SHP77 treated with DMSO at 0.1 percent for 48 hours (cell line): ENCODE measurements at regions not wholly inside any gene's neighbourhood (a gene's known extent, or its start where the extent isn't known, plus 50 kb on each side); places are given as distances from the start of the nearest gene placed in this dataset.

ENCODE experiments used
- DNase-seq: peaks from one replicate; lab custom pipeline; 2025; lab: John Stamatoyannopoulos, UW

DNA sequence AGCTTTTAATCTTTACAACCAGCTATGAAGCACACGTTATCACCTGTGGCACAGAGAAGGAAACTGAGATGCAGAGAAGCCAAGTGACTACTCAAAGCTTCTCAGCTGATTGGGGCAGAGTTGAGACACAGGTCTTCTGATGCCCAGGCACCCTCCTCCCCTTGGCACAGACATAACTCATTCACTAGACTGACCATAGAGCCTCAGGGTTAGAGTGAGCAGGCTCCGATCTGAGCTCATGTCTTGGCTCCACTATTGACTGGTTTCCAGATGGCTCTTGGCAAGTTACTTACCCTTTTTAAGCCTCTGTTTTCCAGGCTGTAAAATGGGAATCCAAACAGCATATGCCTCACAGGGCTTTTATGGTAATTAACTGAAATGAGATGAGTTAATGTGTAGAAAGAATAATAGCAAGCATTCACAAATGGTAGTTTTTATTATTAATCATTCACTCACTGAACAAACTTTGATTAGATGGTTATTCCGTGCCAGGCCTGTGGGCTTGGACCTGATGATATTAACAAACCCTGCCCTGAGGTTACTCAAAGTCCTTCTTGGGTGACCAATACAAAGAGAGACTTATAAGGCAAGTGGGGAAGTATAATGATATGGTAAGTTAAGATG lies 184.3 kb downstream of the ANXA2 start:
- no peak for DNase-seq

DNA sequence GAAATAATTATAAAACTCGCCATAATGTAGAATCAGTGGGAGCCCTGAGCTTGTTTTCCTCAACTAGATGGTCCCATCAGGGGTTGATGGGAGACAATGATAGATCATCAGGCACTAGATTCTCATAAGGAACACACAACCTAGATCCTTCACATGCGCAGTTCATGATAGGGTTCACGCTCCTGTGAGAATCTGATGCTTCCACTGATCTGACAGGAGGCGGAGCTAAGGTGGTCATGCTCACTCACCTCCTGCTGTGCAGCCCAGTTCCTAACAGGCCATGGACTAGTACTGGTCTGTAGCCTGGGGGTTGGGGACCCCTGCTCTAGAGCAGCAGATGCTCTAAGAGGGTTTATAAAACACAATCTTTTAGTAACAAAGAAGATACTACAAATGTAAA lies 183.6 kb downstream of the ANXA2 start:
- DNase-seq = no peak

DNA sequence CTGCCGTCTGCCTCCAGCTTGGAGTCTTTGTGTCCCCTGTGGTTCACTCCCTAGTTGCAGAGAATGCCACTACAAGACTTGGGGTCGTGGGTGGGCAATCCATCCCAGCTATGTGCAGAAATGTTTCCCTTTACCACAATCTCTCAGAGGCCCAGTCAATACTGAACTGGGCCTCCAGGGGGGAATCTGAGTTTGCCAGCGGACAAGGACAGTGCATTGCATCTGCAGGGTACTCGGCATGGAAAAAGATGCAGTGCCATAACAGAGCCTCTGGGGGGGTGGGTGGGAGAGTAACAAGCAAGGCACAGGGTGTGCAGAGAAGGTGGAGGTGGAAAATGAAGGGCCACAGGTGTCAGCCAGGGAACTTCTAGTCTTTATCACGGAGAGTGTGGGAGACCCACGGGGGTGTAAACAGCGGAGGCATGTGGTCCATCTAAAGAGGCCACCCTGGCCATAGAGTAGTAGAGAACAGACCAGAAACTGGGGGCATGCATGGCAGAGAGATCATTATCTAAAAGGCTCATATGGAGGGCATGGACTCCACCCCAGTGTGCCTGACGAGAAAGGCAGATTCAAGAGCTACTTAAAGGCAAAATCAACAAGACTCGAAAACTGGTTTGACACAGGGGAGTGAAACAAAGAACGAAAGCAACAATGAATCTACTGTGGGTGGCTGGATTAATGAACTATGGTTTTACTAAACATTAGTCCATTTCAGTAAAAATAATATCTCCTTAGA lies 182.4 kb downstream of the ANXA2 start:
- no peak for DNase-seq

DNA sequence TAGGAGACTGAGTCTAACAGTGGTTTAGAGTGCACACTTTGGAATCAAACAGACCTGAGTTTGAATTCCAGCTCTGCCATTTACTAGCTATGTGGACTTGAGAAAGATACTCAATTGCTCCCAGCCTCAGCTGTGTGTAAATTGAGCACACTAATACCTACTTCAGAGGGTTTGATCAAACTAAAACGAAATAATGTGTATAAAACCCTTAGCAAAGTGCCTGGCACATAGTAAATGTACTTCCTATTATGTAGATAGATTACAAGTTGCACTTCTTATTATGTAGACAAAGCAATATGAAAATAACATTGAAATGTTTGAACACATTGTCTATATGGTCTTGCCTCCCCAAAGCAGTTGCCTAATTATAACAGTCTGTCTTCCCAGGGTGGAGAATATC lies 180.6 kb downstream of the ANXA2 start:
- no peak for DNase-seq

DNA sequence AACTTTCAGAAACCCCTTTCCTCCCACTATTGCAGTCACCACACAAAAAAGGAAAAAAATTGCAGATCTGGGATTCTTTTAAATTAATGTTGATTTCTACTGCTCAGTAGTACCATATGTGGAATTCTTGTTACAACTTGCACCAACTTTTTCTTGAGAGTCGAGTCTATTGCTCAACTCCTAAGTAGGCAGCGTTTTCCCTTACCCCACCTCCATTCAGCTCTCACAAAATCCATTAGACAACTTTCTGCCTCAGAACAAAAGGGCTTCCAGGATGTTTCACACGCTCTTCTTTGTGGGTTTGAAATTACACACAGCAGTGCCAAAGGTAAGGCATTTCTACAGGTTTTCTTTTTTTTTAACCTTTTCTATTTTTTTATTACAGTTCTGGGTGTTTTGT lies 179.5 kb downstream of the ANXA2 start:
- DNase-seq = no peak

GRCh38 chr15:60219866-60220265 lies 177.9 kb downstream of the ANXA2 start:
- DNase-seq = no peak

DNA sequence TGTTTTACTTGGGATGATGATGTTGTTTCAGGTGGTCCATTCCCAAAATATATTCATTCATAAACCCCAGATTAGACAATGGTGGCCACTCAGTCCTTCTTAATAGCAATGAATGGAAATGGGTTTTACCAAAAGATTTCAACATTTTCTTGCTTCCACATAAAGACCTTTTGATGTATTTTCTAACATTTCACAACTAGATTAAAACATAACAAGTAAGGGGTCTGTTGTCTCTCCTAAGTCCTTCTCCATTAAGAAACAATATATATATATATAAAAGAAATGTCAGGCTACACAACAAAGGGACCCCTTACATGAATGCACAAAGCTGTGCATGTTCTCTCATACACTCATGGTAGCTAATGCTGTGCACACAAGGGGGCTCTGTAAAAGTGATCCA lies 176.4 kb downstream of the ANXA2 start:
- DNase-seq = no peak

DNA sequence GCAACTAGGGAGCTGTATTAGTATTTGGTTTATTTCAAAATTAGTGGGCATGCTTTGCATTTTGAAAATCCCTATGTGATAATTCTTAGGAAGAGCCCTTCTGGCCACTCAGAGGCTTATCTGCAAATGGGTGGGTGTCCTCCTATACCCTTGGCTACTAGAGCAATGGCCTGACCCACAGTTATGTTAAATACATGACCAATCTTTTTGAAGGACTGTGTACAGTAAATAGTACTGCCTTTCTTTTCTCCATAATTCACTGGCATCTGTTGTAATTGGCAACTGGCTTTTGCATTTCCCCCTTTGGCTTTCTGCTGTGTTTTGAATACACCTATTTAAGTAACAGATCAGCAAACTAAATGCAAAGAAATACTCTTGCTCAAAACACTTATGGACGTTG lies 175.4 kb downstream of the ANXA2 start:
- no peak for DNase-seq

GRCh38 chr15:60223176-60223575 lies 174.6 kb downstream of the ANXA2 start:
- DNase-seq = no peak

DNA sequence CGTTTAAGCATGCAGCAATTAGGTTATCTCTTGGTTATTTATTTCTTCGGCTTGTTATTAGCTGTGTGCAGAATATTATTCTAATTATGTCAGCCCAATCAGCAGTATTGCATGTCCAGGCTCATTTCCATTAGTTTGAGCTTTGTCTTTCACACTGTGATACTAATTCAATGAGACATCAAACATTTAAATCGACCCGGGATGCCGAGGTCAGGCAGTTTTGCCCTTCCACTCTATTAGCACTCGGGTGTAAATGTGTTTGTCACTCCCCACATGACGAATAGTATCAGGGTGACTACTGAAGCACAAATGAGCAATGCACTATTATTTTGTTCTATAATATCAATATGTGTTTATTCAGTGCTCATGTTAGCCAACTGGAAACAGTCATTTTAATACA lies 170.9 kb downstream of the ANXA2 start:
- DNase-seq = no peak

DNA sequence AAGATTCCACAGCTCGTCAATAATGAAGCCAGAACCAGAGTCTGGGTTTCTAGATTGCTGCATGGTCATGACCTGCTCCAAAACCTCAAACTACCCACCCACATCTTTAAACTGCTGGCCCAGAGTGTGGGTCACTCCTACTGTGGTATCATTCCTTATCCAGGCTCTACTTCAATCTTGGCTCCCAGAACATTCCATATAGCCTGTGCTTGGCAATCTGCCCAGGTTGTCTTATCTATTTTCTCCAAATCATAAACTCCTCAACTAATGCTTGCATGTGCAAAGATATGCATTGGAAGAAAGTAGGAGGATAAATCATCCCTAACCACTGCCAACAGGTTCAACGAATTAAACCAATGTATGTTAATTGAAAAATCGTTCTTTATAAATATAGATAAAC lies 169.7 kb downstream of the ANXA2 start:
- no peak for DNase-seq

DNA sequence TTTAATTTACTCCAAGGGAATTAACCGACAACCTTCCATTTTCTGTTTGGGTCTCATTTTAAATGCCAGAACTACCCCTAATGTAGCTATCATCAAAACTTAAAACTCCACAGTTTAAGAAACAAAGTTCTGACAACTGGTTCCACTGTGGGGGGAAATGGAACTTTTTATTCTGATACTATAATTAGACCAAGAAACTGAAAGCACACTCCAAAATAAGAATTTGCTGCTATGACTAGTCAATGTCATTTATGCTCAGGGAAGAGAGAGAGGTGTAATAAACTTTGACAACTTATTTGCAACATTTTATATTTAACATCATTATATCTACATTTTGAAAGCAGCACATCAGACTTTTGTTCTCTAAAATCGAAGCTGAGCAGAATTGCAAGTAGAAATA lies 169.2 kb downstream of the ANXA2 start:
- DNase-seq = no peak

- no peak for DNase-seq
Observed at GRCh38 chr15:60235951-60236710, 161.7 kb downstream of the ANXA2 start.

- no peak for DNase-seq
Observed at GRCh38 chr15:60237446-60237845, 160.3 kb downstream of the ANXA2 start.

DNA sequence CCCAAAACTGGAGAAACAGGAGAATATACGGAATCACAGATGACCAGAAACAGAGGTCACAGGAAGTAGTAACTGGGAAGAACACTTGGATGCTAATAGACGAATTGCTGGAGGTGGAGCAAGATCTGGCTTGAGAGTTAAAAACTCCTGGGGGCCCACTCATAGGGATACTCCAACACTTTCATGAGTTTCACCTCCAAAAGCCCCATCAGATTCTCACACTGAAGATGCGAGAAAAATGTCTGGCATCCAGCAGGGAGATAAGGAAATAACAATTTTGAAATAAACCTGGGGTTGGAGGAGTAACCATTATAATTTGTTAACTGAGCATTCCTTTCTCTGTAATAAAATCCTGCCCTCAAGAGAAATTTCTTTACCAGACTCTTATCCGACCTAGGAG lies 154.0 kb downstream of the ANXA2 start:
- no peak for DNase-seq

DNA sequence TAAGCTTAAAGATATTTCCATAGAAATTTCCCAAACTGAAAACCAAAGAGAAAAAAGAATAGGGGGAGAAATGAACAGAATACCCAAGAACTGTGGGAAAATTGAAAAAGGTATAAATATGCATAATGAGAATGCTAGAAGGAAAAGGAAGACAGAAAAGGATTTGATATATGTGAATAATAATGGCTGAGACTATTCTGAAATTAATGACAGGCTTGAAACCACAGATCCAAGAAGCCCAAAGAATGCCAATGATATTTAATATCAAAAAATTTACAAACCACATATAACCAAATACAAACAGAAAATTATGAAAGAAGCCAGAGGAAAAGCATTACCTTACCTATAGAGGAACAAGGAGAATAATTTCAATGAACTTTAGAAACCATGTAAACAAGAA lies 153.0 kb downstream of the ANXA2 start:
- no peak for DNase-seq

DNA sequence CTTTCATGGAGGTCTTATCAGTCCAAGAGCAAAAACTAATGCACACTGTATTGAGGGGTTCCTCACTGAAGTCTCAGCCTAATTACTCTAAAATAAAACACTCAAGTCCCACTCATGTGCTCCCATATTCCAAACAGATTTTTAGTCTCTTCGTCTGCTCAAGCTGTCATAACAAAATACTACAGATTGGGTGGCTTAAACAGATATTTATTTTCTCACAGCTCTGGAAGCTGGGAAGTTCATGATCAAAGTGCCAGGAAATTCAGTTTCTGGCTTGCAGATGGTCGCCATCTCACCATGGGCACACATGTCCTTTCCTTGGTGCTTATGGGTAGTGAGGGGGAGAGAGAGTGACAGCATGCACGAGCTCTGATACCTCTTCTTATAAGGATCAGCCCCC lies 147.5 kb downstream of the ANXA2 start:
- DNase-seq = no peak

DNA sequence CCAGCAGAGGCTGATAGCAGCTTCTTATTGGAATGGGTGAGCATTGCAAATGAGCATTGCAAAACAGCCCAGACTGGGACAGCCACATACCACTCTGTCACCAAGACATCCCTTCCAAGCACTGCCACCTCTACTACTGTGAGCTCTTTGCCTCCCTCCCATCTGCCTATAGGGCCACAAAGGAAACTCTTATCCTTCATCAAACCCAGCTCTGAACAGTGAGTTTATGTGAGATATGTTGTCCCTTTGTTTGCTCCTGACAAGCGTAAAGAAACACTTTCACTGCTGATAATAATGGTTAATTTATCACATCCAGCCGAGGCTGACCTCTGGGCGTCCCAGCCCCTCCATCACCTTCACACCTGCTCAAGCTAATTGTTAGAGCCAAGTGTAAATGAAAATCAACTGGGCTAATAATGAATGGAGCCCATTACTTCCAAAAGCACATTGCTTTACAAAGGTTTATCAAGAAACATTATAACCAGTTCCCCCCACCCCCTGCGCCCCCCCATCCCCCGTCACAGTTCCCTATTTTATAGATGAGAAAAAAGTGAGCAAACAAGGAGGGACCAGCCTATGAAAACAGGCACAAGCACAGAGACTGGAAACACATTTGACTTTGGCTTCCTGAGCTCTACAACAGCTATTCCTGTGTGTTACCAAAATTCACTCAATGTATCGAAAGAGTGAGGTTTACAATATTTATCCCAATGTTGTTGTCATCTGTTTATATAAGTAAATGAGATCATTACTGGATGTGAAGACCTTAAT lies 146.3 kb downstream of the ANXA2 start:
- no peak for DNase-seq

DNA sequence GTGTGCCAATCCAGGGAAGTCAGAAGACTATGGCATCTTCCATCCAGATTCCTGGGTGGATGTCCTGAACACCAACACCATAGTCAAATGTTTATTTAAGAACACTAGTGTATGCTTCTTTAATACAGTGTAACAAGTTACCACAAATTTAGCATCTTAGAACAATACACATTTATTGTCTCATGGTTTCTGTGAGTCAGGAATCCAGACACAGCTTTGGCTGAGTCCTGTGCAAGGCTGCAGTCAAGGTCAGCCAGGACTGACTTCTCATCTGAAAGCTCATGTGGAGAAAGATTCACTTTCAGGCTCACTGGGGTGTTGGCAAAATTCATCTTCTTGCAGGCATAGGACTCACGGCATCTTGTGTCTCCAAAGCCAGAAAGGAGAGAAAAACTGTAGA lies 143.4 kb downstream of the ANXA2 start:
- no peak for DNase-seq

DNA sequence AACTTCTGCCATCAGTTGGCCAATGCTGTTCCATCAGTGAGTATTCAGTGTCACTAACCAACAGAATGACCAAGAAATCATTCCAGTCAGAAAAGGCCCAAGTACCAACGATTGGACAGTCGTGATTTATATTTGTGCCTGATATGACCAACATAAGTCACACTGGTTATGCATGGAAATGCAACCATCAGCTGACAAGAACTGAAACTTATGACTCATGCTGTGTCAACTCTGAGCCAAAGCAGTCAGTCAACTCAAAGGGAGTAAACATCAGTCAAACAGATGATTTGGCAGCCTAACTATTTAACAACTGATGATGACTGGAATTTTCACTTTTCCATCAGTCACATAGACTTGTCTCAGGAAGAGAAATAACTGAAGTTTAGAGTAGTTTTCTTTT lies 142.4 kb downstream of the ANXA2 start:
- DNase-seq = no peak

DNA sequence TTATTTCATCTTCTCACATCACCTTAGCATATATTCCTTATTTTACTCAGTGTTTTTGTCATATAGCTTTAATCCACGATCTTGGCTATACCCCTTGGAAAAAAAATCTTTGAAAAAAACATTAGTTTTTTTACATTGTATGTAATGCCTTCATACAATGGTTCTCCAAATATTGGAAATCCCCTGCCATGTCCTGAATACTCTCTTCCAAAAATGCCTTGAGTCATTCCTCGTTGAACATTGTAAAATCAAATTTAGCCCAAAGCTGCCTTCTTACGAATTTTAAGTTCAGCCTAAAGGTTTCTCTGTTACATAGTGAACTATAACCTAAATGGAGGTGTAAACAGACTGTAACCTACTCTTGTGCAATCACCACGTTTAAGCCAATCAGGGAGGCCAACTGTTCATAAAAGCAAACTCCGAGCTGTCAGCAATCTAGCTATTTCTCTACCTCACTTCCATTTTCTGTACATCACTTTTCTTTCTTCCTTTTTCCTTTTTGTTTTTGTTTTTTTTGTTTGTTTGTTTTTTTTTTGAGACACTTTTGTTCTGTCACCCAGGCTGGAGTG lies 140.1 kb downstream of the ANXA2 start:
- no peak for DNase-seq

- no peak for DNase-seq
Observed at GRCh38 chr15:60259469-60259868, 138.3 kb downstream of the ANXA2 start.
